ENCODE measurements at regions not wholly inside any gene's neighbourhood (a gene's known extent, or its start where the extent isn't known, plus 50 kb on each side); places are given as distances from the start of the nearest gene placed in this dataset.

DNA sequence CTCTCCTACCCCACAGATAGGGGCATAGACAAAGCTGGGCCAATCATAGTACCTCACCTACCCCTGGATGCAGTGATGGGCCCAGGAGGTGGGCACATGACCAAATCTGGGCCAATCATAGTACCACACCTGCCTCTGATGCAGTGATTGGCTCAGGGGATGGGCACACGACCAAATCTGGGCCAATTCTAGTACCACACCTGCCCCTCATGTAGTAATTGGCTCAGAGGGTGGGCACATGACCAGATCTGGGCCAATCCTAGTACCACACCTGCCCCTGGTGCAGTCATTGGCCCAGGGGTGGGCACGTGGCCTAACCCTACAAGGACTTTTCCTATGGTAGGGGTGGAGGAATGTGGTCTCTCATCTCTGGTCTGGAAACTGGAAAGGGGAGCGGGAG is 56.9 kb upstream of the MEF2A start:
- Histone ChIP-seq H4K91ac (ENCODE audit: low read length) (peak overlapping the region; percentile 73), H3K79me1 (replicated peaks; ENCODE audit: low read length, poor library complexity, severe bottlenecking) (no peaks in the 10 kb centered on the region), H2BK15ac (ENCODE audit: low read depth, poor library complexity, severe bottlenecking) (peak overlapping the region; percentile 85), H4K8ac (ENCODE audit: low read length) (no peak overlapping the region), H2AFZ (ENCODE audit: low read depth, low read length) (no peak overlapping the region), H3K9me3 (ENCODE audit: control insufficient read depth, low read length) (peaks cover 5% of the 10 kb centered on the region), H3K27ac (ENCODE audit: low read length, poor library complexity, severe bottlenecking) (no peak overlapping the region), H3K4ac (ENCODE audit: low read depth in 1 of 2, low read length in 2 of 2) (peak overlapping the region in 1 of 2 experiments; percentile 32), H3K9ac (ENCODE audit: low read length) (no peak overlapping the region), H2BK120ac (ENCODE audit: low read depth, low read length) (no peak overlapping the region), H3K4me3 (ENCODE audit: insufficient read depth in 1 of 2, low read depth in 1 of 2, low read length in 2 of 2) (no peak overlapping the region), H3K23ac (ENCODE audit: low read length in 2 of 2) (no peak overlapping the region), H3K14ac (ENCODE audit: low read length in 2 of 2) (peak overlapping the region in 1 of 2 experiments; percentile 44), H3K18ac (ENCODE audit: low read depth in 1 of 2, low read length in 2 of 2) (peak overlapping the region; percentile 28), H2BK12ac (ENCODE audit: low read length in 2 of 2) (peak overlapping the region; percentile 79 to 93), H2BK5ac (ENCODE audit: low read depth, low read length, poor library complexity, severe bottlenecking) (no peak overlapping the region), H3K4me2 (ENCODE audit: low read length, poor library complexity, severe bottlenecking) (no peak overlapping the region), H3K36me3 (ENCODE audit: control insufficient read depth in 1 of 2, insufficient read depth in 2 of 2, low read depth in 1 of 2, low read length in 2 of 2) (no peaks in the 10 kb centered on the region), H2AK5ac (ENCODE audit: low read length, severe bottlenecking) (no peak overlapping the region), H3K27me3 (ENCODE audit: control insufficient read depth in 1 of 2, insufficient read depth in 1 of 2, low read length in 2 of 2) (no peaks in the 10 kb centered on the region), H3K4me1 (ENCODE audit: control insufficient read depth, insufficient read depth, low read depth, low read length) (peaks cover 5% of the 10 kb centered on the region)
- no peak for DNase-seq
- 88% methylated on average over 3 of the region's 3 CpGs for WGBS

DNA sequence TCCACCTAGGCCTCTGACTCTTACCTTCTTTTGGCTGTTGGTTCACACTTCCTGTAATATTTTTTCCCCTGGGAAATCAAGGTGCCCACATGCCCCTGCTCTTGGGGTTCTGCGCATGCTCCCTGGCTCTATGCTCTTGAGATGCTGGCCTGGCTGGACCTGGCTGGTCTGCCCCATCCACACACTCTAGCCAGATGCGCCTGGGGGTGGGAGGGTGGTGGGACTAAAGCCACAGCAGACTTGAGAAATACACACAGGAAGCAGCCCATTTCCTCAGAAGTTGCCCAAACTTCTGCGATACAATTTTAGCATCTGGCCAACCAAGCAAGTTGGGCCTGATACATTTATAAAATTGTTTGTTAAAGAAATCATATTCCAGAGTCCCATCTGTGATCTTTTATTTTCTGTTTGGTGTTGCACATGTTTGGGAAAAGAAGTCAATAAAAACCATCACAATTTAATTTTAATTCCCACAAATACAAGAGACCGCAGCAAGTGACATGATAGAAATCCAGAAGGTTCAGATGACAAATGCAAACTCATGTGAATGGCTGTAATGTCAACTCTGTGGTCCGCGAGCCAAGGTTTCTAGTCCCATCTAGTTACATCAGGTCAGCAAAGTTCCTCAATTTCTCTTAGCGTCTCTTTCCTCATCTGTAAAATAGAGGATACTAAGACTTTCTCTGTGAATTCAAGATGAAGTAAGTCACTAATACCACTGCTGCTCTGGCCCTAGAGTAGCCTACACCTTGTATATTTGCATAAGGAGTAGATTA is 55.9 kb upstream of the MEF2A start:
- no peak overlapping the region for H2AK5ac ChIP-seq (ENCODE audit: low read length, severe bottlenecking)
- H3K18ac ChIP-seq (ENCODE audit: low read depth in 1 of 2, low read length in 2 of 2) = no peak overlapping the region
- no peak overlapping the region for H3K4me2 ChIP-seq (ENCODE audit: low read length, poor library complexity, severe bottlenecking)
- H3K27me3 ChIP-seq (ENCODE audit: control insufficient read depth in 1 of 2, insufficient read depth in 1 of 2, low read length in 2 of 2) = no peaks in the 10 kb centered on the region
- H3K4me1 ChIP-seq (ENCODE audit: control insufficient read depth, insufficient read depth, low read depth, low read length) = peaks cover 2% of the 10 kb centered on the region
- WGBS = 99% methylated on average over 4 of the region's 7 CpGs
- peaks cover 5% of the 10 kb centered on the region for H3K9me3 ChIP-seq (ENCODE audit: control insufficient read depth, low read length)
- no peak overlapping the region for H3K4me3 ChIP-seq (ENCODE audit: insufficient read depth in 1 of 2, low read depth in 1 of 2, low read length in 2 of 2)
- H3K14ac ChIP-seq (ENCODE audit: low read length in 2 of 2) = no peak overlapping the region
- H3K27ac ChIP-seq (ENCODE audit: low read length, poor library complexity, severe bottlenecking) = no peak overlapping the region
- H4K91ac ChIP-seq (ENCODE audit: low read length) = no peak overlapping the region
- no peak overlapping the region for H3K4ac ChIP-seq (ENCODE audit: low read depth in 1 of 2, low read length in 2 of 2)
- no peak overlapping the region for H3K23ac ChIP-seq (ENCODE audit: low read length in 2 of 2)
- no peak overlapping the region for H2BK5ac ChIP-seq (ENCODE audit: low read depth, low read length, poor library complexity, severe bottlenecking)
- no peak for DNase-seq
- no peaks in the 10 kb centered on the region for H3K79me1 ChIP-seq (replicated peaks; ENCODE audit: low read length, poor library complexity, severe bottlenecking)
- H2BK12ac ChIP-seq (ENCODE audit: low read length in 2 of 2) = peak overlapping the region; percentile 20 to 75
- no peak overlapping the region for H2BK120ac ChIP-seq (ENCODE audit: low read depth, low read length)
- no peaks in the 10 kb centered on the region for H3K36me3 ChIP-seq (ENCODE audit: control insufficient read depth in 1 of 2, insufficient read depth in 2 of 2, low read depth in 1 of 2, low read length in 2 of 2)
- H2BK15ac ChIP-seq (ENCODE audit: low read depth, poor library complexity, severe bottlenecking) = no peak overlapping the region
- no peak overlapping the region for H2AFZ ChIP-seq (ENCODE audit: low read depth, low read length)
- H4K8ac ChIP-seq (ENCODE audit: low read length) = no peak overlapping the region
- no peak overlapping the region for H3K9ac ChIP-seq (ENCODE audit: low read length)

DNA sequence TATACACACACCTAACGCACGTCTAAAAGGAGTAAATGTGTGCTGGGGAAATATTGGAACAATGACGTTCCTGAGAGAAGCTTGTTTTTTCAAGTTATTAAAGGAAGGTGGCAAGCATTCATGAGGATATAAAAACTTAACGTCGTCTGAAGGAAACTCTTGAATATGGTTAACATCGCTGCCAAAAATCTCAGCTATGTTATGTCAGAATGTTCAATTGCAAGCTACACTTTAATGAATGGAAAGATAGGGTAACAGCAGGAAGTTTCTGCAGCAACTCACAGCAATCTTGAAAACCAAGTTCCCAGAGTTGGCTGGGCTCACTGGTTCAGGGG is 54.3 kb upstream of the MEF2A start:
- H2AFZ ChIP-seq (ENCODE audit: low read depth, low read length) = no peak overlapping the region
- H3K4me2 ChIP-seq (ENCODE audit: low read length, poor library complexity, severe bottlenecking) = no peak overlapping the region
- no peak overlapping the region for H3K18ac ChIP-seq (ENCODE audit: low read depth in 1 of 2, low read length in 2 of 2)
- no peak overlapping the region for H2BK12ac ChIP-seq (ENCODE audit: low read length in 2 of 2)
- 90% methylated on average over 6 of the region's 6 CpGs for WGBS
- H3K4me3 ChIP-seq (ENCODE audit: insufficient read depth in 1 of 2, low read depth in 1 of 2, low read length in 2 of 2) = no peak overlapping the region
- H3K27ac ChIP-seq (ENCODE audit: low read length, poor library complexity, severe bottlenecking) = no peak overlapping the region
- peak overlapping the region; percentile 31 for H2BK15ac ChIP-seq (ENCODE audit: low read depth, poor library complexity, severe bottlenecking)
- H3K4me1 ChIP-seq (ENCODE audit: control insufficient read depth, insufficient read depth, low read depth, low read length) = no peaks in the 10 kb centered on the region
- H4K91ac ChIP-seq (ENCODE audit: low read length) = no peak overlapping the region
- H2BK120ac ChIP-seq (ENCODE audit: low read depth, low read length) = no peak overlapping the region
- DNase-seq = no peak
- no peaks in the 10 kb centered on the region for H3K36me3 ChIP-seq (ENCODE audit: control insufficient read depth in 1 of 2, insufficient read depth in 2 of 2, low read depth in 1 of 2, low read length in 2 of 2)
- H4K8ac ChIP-seq (ENCODE audit: low read length) = no peak overlapping the region
- no peak overlapping the region for H2BK5ac ChIP-seq (ENCODE audit: low read depth, low read length, poor library complexity, severe bottlenecking)
- H3K79me1 ChIP-seq (replicated peaks; ENCODE audit: low read length, poor library complexity, severe bottlenecking) = no peaks in the 10 kb centered on the region
- no peak overlapping the region for H3K9ac ChIP-seq (ENCODE audit: low read length)
- H3K27me3 ChIP-seq (ENCODE audit: control insufficient read depth in 1 of 2, insufficient read depth in 1 of 2, low read length in 2 of 2) = no peaks in the 10 kb centered on the region
- H3K14ac ChIP-seq (ENCODE audit: low read length in 2 of 2) = no peak overlapping the region
- H3K4ac ChIP-seq (ENCODE audit: low read depth in 1 of 2, low read length in 2 of 2) = no peak overlapping the region
- no peak overlapping the region for H3K23ac ChIP-seq (ENCODE audit: low read length in 2 of 2)
- H2AK5ac ChIP-seq (ENCODE audit: low read length, severe bottlenecking) = no peak overlapping the region
- H3K9me3 ChIP-seq (ENCODE audit: control insufficient read depth, low read length) = peaks cover 5% of the 10 kb centered on the region

DNA sequence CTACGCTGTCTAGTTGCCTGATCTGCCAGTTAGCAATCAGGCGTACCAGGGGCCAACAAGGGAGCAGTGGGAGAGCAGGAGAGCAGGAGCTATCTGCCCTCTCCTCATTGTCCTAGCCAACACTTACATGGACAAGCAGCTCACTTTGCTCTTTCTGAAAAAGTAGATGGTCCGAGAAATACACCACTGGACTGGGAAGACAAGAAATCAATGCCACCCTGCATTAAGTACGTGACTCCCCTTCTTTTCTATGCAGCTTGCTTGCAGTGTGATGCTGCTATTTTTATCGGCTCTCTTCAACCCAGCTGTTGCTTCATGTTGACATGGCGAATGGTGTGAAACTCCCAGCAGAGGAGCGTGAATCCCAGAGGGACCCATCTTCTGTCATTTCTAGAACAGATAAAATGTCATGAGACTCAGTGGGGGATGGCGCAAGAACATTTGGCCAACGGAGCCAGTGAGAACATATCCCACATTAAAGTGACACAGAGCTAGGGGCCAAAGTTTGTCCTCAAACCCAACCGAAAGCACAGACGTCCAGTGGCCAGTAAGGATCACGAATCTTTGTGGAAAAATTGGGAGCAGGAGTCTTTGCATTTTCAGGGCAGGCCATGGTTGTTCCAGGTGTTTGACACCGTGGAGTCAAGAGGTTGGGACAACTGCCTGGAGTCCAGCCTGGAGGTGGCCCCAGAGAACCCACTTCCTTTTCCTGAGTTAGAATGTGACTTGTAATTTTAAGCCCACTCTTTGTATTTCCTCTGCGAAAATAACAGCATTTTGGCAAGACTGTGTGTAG is 53.7 kb upstream of the MEF2A start:
- Histone ChIP-seq H3K18ac (ENCODE audit: low read depth in 1 of 2, low read length in 2 of 2) (no peak overlapping the region), H4K8ac (ENCODE audit: low read length) (no peak overlapping the region), H3K4ac (ENCODE audit: low read depth in 1 of 2, low read length in 2 of 2) (no peak overlapping the region), H3K9ac (ENCODE audit: low read length) (no peak overlapping the region), H3K4me2 (ENCODE audit: low read length, poor library complexity, severe bottlenecking) (no peak overlapping the region), H4K91ac (ENCODE audit: low read length) (no peak overlapping the region), H2AK5ac (ENCODE audit: low read length, severe bottlenecking) (no peak overlapping the region), H2BK12ac (ENCODE audit: low read length in 2 of 2) (no peak overlapping the region), H2BK15ac (ENCODE audit: low read depth, poor library complexity, severe bottlenecking) (peak overlapping the region; percentile 31), H3K23ac (ENCODE audit: low read length in 2 of 2) (no peak overlapping the region), H3K36me3 (ENCODE audit: control insufficient read depth in 1 of 2, insufficient read depth in 2 of 2, low read depth in 1 of 2, low read length in 2 of 2) (no peaks in the 10 kb centered on the region), H2AFZ (ENCODE audit: low read depth, low read length) (no peak overlapping the region), H3K4me1 (ENCODE audit: control insufficient read depth, insufficient read depth, low read depth, low read length) (no peaks in the 10 kb centered on the region), H3K9me3 (ENCODE audit: control insufficient read depth, low read length) (peaks cover 5% of the 10 kb centered on the region), H3K27me3 (ENCODE audit: control insufficient read depth in 1 of 2, insufficient read depth in 1 of 2, low read length in 2 of 2) (no peaks in the 10 kb centered on the region), H3K4me3 (ENCODE audit: insufficient read depth in 1 of 2, low read depth in 1 of 2, low read length in 2 of 2) (no peak overlapping the region), H3K79me1 (replicated peaks; ENCODE audit: low read length, poor library complexity, severe bottlenecking) (no peaks in the 10 kb centered on the region), H2BK120ac (ENCODE audit: low read depth, low read length) (no peak overlapping the region), H2BK5ac (ENCODE audit: low read depth, low read length, poor library complexity, severe bottlenecking) (no peak overlapping the region), H3K14ac (ENCODE audit: low read length in 2 of 2) (no peak overlapping the region), H3K27ac (ENCODE audit: low read length, poor library complexity, severe bottlenecking) (no peak overlapping the region)
- WGBS = 89% methylated on average over 13 of the region's 14 CpGs
- no peak for DNase-seq

Data from mesenchymal stem cell (in vitro differentiated cells and primary cell).